SK-N-SH (cell line): ENCODE measurements at regions not wholly inside any gene's neighbourhood (a gene's known extent, or its start where the extent isn't known, plus 50 kb on each side); places are given as distances from the start of the nearest gene placed in this dataset.

Source experiments
- CTCF ChIA-PET: fragments of 300-600, 350-600 bp; formaldehyde crosslinking; extraction: SDS; loops from one replicate; lab custom pipeline; 2021; lab: Yijun Ruan, JAX
- POLR2A ChIA-PET: fragments of 350-600 bp; sonication (Branson Sonifier 250); formaldehyde crosslinking; extraction: SDS; loops from one replicate; lab custom pipeline; 2020; ENCODE audit warnings: antibody characterized with exemption, inconsistent platforms; lab: Yijun Ruan, JAX
- DNase-seq: peaks from one replicate; pipeline ENCODE4 v3.0.0; 2012
- H2AFZ ChIP-seq: fragments of 200-600 bp; sonication (generic); 2 replicates; pipeline ENCODE4 v1.8.1; 2016; ENCODE audit warnings: antibody characterized with exemption, mild to moderate bottlenecking, low read depth
- H3F3A ChIP-seq: fragments of 200-600 bp; sonication (generic); replicated peaks from 2 replicates; pipeline ENCODE3; 2016; ENCODE audit warnings: antibody characterized with exemption, mild to moderate bottlenecking; ENCODE audit not compliant: insufficient read depth
- H3K27ac ChIP-seq, 2 experiments: fragments of 200-500 bp in 1 of 2; fragments of 200-600 bp in 1 of 2; sonication (Bioruptor generic) in 1 of 2; sonication (generic), shearing (Covaris generic) in 1 of 2; 2 replicates each; pipeline versions ENCODE4 v1.5.1 to v1.6.1; 2014 to 2016; ENCODE audit warnings: low read depth in 2 of 2, inconsistent platforms in 1 of 2, low read length in 1 of 2, mild to moderate bottlenecking in 1 of 2, mixed read lengths in 1 of 2
- H3K27me3 ChIP-seq: fragments of 200-600 bp; sonication (generic), shearing (Covaris generic); 2 replicates; pipeline ENCODE4 v1.6.1; 2016; ENCODE audit warnings: mixed run types; ENCODE audit not compliant: insufficient read depth
- H3K36me3 ChIP-seq, 2 experiments: fragments of 200-500 bp in 1 of 2; fragments of 200-600 bp in 1 of 2; sonication (Bioruptor generic) in 1 of 2; sonication (generic) in 1 of 2; replicated peaks in 1 of 2; 2 replicates each; pipeline versions ENCODE3 to v1.5.1; 2014 to 2016; ENCODE audit warnings: low read length in 1 of 2, mild to moderate bottlenecking in 1 of 2; ENCODE audit not compliant: insufficient read depth in 2 of 2, control insufficient read depth in 1 of 2
- H3K4me1 ChIP-seq, 2 experiments: fragments of 200-500 bp in 1 of 2; fragments of 200-600 bp in 1 of 2; sonication (Bioruptor generic) in 1 of 2; sonication (generic), shearing (Covaris generic) in 1 of 2; 2 replicates each; pipeline versions ENCODE4 v1.5.1 to v1.6.1; 2014 to 2016; ENCODE audit warnings: low read depth in 1 of 2, low read length in 1 of 2, mixed run types in 1 of 2; ENCODE audit not compliant: insufficient read depth in 2 of 2, control insufficient read depth in 1 of 2
- H3K4me2 ChIP-seq: fragments of 200-600 bp; sonication (generic), shearing (Covaris generic); 2 replicates; pipeline ENCODE4 v1.6.1; 2017; ENCODE audit warnings: mixed run types
- H3K4me3 ChIP-seq, 2 experiments: fragments of 200-500 bp in 1 of 2; fragments of 200-600 bp in 1 of 2; sonication (Bioruptor generic) in 1 of 2; sonication (generic), shearing (Covaris generic) in 1 of 2; 2 replicates each; pipeline versions ENCODE4 v1.5.1 to v1.8.1; 2014 to 2016; ENCODE audit warnings: low read depth in 2 of 2, inconsistent platforms in 1 of 2, low read length in 1 of 2, mild to moderate bottlenecking in 1 of 2, mixed read lengths in 1 of 2, moderate library complexity in 1 of 2
- H3K79me2 ChIP-seq: fragments of 200-600 bp; sonication (generic); 2 replicates; pipeline ENCODE4 v1.8.1; 2017; ENCODE audit warnings: mild to moderate bottlenecking; ENCODE audit not compliant: insufficient read depth
- H3K9ac ChIP-seq: fragments of 200-600 bp; sonication (generic); 2 replicates; pipeline ENCODE4 v1.6.1; 2017; ENCODE audit warnings: mixed run types
- H3K9me2 ChIP-seq: fragments of 200-600 bp; sonication (generic); 2 replicates; pipeline ENCODE4 v1.6.1; 2017; ENCODE audit warnings: mixed run types
- H3K9me3 ChIP-seq: fragments of 200-600 bp; sonication (generic); 2 replicates; pipeline ENCODE4 v1.6.1; 2017; ENCODE audit warnings: mixed run types, mild to moderate bottlenecking, moderate library complexity
- H4K20me1 ChIP-seq: fragments of 200-600 bp; sonication (generic); 2 replicates; pipeline ENCODE4 v1.6.1; 2017; ENCODE audit warnings: mild to moderate bottlenecking, mixed run types; ENCODE audit not compliant: insufficient read depth
- EP300 ChIP-seq, 2 experiments: IDR thresholded peaks; 2 replicates each; pipeline versions ENCODE4 v1.4.0 to v1.6.1; 2012; ENCODE audit warnings: borderline replicate concordance in 1 of 2, low read depth in 1 of 2, low read length in 1 of 2
- FOSL2 ChIP-seq: IDR thresholded peaks from 2 replicates; pipeline ENCODE4 v1.4.0; 2012; ENCODE audit warnings: low read depth, mild to moderate bottlenecking, moderate library complexity, borderline replicate concordance
- FOXJ3 ChIP-seq: sonication (generic); formaldehyde crosslinking; IDR thresholded peaks from 2 replicates; pipeline ENCODE4 v1.5.1; 2020; ENCODE audit warnings: mild to moderate bottlenecking, missing genetic modification reagents
- FOXM1 ChIP-seq: IDR thresholded peaks from 2 replicates; pipeline ENCODE4 v1.4.0; 2012; ENCODE audit warnings: low read depth, mild to moderate bottlenecking
- GATA2 ChIP-seq: sonication (generic); formaldehyde crosslinking; IDR thresholded peaks from 2 replicates; pipeline ENCODE4 v1.5.0; 2020; ENCODE audit warnings: mild to moderate bottlenecking, missing genetic modification reagents
- IRF3 ChIP-seq: fragments of 150-350 bp; IDR thresholded peaks from 2 replicates; pipeline ENCODE4 v1.6.1; 2016; ENCODE audit warnings: mild to moderate bottlenecking, low read depth, low read length
- JUND ChIP-seq: IDR thresholded peaks from 2 replicates; pipeline ENCODE4 v1.4.0; 2012
- MEF2A ChIP-seq: IDR thresholded peaks from 2 replicates; pipeline ENCODE4 v1.4.0; 2012; ENCODE audit warnings: low read depth, borderline replicate concordance
- PBX3 ChIP-seq: IDR thresholded peaks from 2 replicates; pipeline ENCODE4; 2012
- POLR2AphosphoS5 ChIP-seq: IDR thresholded peaks from 2 replicates; pipeline ENCODE4 v1.6.1; 2012; ENCODE audit warnings: low read depth, low read length
- RAD21 ChIP-seq: IDR thresholded peaks from 2 replicates; pipeline ENCODE4 v1.6.1; 2012; ENCODE audit warnings: mild to moderate bottlenecking, low read length
- SMC3 ChIP-seq: IDR thresholded peaks from 2 replicates; pipeline ENCODE4 v1.6.1; 2012; ENCODE audit warnings: low read depth, low read length, improper control_type of control experiment
- TAF1 ChIP-seq: IDR thresholded peaks from 2 replicates; pipeline ENCODE4 v1.6.1; 2012; ENCODE audit warnings: low read depth, mild to moderate bottlenecking, low read length, moderate library complexity, borderline replicate concordance
- USF1 ChIP-seq: IDR thresholded peaks from 2 replicates; pipeline ENCODE4 v1.4.0; 2012; ENCODE audit warnings: low read depth, borderline replicate concordance
- YY1 ChIP-seq: IDR thresholded peaks from 2 replicates; pipeline ENCODE4 v1.4.0; 2012; ENCODE audit warnings: low read depth, mild to moderate bottlenecking
- ZBTB33 ChIP-seq: IDR thresholded peaks from 2 replicates; pipeline ENCODE4 v1.4.0; 2012; ENCODE audit warnings: low read depth, borderline replicate concordance
- WGBS: methylation state at CpG from one replicate; pipeline ENCODE4 v1.1.6; 2017; ENCODE audit warnings: low lambda C conversion rate; 5-methylcytosine and 5-hydroxymethylcytosine counted together

GRCh38 chr1:56411021-56411420, 168.3 kb downstream of the PLPP3 start:
- Histone ChIP-seq H4K20me1 (no peaks in the 10 kb centered on the region), H3K4me3 (no peak overlapping the region), H3K9me2 (no peaks in the 10 kb centered on the region), H3K9ac (no peak overlapping the region), H3K4me2 (no peak overlapping the region), H3K4me1 (no peaks in the 10 kb centered on the region; a peak in 1 of 4 replicates), H3F3A (no peaks in the 10 kb centered on the region), H3K27me3 (no peaks in the 10 kb centered on the region), H3K27ac (no peak overlapping the region), H3K79me2 (no peaks in the 10 kb centered on the region), H3K36me3 (no peaks in the 10 kb centered on the region)
- POLR2A ChIA-PET, result interaction anchor here (0.8 kb wide), 1 partner anchor 12 kb away, joined by 3 read pairs; no protein-coding TSS in a partner anchor
- 88% methylated on average over 2 of the region's 2 CpGs for WGBS
- TF ChIP-seq PBX3, result no peak
- TF ChIP-seq TAF1, result no peak
- no peak for TF ChIP-seq FOSL2
- no peak for TF ChIP-seq GATA2 (CRISPR knock-in tag)
- no peak for TF ChIP-seq POLR2AphosphoS5
- no peak for TF ChIP-seq FOXM1
- no peak for TF ChIP-seq SMC3
- no peak for TF ChIP-seq RAD21
- TF ChIP-seq EP300 (IDR thresholded peaks at IDR 0.05; ENCODE audit: borderline replicate concordance in 1 of 2, low read depth in 1 of 2, low read length in 1 of 2), result no peak
- TF ChIP-seq ZBTB33, result no peak
- no peak for TF ChIP-seq IRF3
- TF ChIP-seq YY1, result no peak
- TF ChIP-seq USF1, result no peak
- TF ChIP-seq JUND, result no peak
- TF ChIP-seq MEF2A, result no peak
- no peak for TF ChIP-seq FOXJ3
- TF ChIP-seq, all 33 proteins: peak for 0
- DNase-seq, result no peak
- Histone ChIP-seq H3K9me3 (no peaks in the 10 kb centered on the region), H2AFZ (no peak overlapping the region)
- CTCF ChIA-PET, result no interaction called here
